ENCODE measurements at regions not wholly inside any gene's neighbourhood (a gene's known extent, or its start where the extent isn't known, plus 50 kb on each side); places are given as distances from the start of the nearest gene placed in this dataset.

DNA sequence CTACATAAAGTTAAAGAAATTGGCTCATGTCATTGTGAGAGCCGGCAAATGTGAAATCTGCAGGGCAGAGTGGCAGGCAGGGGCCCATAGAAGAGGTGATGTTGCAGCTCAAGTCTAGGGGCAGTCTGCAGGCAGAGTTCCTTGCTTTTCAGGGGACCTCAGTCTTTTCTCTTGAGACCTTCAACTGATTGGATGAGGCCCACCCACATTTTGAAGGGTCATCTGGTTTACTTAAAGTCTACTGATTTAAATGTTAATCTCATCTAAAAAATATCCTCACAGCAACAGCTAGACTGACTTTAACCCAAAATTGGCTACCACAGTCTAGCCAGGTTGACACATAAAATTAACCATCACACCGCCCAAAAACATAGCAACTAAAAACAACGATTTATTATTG is 77.6 kb upstream of the ALDH1L1 start:
- TF ChIP-seq, protein P1, sequence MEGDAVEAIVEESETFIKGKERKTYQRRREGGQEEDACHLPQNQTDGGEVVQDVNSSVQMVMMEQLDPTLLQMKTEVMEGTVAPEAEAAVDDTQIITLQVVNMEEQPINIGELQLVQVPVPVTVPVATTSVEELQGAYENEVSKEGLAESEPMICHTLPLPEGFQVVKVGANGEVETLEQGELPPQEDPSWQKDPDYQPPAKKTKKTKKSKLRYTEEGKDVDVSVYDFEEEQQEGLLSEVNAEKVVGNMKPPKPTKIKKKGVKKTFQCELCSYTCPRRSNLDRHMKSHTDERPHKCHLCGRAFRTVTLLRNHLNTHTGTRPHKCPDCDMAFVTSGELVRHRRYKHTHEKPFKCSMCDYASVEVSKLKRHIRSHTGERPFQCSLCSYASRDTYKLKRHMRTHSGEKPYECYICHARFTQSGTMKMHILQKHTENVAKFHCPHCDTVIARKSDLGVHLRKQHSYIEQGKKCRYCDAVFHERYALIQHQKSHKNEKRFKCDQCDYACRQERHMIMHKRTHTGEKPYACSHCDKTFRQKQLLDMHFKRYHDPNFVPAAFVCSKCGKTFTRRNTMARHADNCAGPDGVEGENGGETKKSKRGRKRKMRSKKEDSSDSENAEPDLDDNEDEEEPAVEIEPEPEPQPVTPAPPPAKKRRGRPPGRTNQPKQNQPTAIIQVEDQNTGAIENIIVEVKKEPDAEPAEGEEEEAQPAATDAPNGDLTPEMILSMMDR (IDR thresholded peaks at IDR 0.05) = no peak
- TF ChIP-seq POLR2AphosphoS5 (IDR thresholded peaks at IDR 0.05) (no peak), POLR2A (IDR thresholded peaks at IDR 0.05) (no peak), EP300 (IDR thresholded peaks at IDR 0.05) (no peak)

All from upper lobe of left lung (tissue), 4 donors.